ENCODE measurements at regions not wholly inside any gene's neighbourhood (a gene's known extent, or its start where the extent isn't known, plus 50 kb on each side); places are given as distances from the start of the nearest gene placed in this dataset.
A peak's percentile ranks its signal among the peaks of the same experiment; 100 is the strongest.

DNA sequence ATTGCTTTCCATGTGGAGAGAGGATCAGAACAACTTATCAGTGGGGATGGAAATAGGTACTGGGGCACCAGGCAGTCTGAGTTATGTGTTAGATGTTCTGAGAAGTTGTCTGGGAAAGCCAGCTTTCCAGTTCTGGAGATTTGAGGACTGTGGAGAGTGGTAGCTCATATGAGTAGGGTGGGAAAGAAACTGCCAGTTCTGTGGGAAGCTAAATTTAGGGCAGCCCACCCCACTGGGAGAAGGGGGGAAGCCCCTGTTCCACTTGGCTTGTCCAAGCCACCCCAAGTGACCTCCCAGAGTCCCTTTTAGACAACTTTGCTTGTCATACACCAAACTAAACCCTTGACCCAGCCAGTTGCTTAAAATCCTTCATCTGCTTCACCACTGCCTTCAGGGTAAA lies 189.5 kb downstream of the REEP3 start:
- no peak for DNase-seq (ENCODE audit: low read depth)
- H3K4me3 ChIP-seq (ENCODE audit: low read depth, low read length) = no peak overlapping the region
- TF ChIP-seq, protein P1, sequence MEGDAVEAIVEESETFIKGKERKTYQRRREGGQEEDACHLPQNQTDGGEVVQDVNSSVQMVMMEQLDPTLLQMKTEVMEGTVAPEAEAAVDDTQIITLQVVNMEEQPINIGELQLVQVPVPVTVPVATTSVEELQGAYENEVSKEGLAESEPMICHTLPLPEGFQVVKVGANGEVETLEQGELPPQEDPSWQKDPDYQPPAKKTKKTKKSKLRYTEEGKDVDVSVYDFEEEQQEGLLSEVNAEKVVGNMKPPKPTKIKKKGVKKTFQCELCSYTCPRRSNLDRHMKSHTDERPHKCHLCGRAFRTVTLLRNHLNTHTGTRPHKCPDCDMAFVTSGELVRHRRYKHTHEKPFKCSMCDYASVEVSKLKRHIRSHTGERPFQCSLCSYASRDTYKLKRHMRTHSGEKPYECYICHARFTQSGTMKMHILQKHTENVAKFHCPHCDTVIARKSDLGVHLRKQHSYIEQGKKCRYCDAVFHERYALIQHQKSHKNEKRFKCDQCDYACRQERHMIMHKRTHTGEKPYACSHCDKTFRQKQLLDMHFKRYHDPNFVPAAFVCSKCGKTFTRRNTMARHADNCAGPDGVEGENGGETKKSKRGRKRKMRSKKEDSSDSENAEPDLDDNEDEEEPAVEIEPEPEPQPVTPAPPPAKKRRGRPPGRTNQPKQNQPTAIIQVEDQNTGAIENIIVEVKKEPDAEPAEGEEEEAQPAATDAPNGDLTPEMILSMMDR (conservative IDR thresholded peaks at IDR 0.05; ENCODE audit: low read depth, low read length) = no peak

DNA sequence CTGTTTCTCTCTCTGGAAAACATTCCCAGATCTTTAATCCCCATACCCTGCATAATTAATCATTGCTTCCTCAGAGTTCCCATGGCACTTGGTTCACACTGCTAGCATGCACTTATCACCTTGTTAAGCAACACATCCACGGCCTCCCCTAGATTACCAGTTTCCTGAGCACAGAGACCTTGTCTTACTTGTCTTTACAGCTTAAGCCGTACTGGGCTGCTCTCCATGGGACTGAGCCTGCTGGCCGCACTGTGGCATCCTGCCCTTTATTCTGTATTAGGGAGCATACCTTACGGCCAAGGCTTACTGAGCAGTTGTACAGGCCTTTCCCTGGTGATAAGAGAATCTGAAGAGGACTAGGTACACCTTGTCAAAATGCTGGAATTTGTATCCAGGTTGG lies 190.2 kb downstream of the REEP3 start:
- TF ChIP-seq, protein P1 (conservative IDR thresholded peaks at IDR 0.05; ENCODE audit: low read depth, low read length) = no peak
- H3K4me3 ChIP-seq (ENCODE audit: low read depth, low read length) = no peak overlapping the region
- no peak for DNase-seq (ENCODE audit: low read depth)

DNA sequence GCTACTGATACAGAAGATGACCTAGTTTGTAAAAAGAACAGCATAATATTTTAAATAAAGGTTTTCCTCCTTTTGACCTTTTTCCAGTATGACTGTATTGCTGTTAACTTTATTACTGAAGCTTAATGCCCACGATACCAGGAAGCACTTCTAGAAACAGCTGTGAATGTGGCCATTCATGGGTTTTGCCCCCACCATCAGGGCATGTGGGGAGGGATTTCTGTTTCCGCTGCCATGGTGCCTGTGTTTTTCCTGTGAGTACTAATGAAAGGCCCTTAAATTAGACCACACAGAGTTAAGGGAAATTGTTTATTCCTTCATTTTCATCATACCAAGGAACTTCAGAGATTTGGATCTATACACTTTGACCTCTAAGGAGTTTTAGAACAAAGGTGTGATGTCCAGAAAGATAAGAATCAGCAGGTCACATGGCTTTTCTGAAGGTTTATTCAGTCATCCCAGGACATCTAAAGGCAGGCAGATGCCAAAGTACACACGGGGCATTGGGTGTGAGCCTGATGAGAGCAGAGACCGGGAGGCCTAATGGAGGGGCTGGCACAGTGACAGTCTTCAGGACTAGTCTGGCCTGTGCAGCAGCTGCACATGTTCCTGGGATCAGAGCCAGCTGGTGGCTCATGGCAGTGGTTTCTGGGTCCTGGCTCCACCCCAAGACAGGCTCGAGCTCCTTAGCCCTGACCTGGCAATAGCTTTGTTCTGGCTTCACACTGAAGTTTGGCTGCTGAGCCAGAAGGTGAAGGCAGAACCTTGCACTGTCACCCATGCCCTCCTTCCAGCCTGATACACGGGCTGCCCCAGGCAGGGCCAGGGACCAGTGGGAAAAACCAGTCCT lies 190.9 kb downstream of the REEP3 start:
- no peak overlapping the region for H3K4me3 ChIP-seq (ENCODE audit: low read depth, low read length)
- peak; percentile 55 for DNase-seq (ENCODE audit: low read depth)
- TF ChIP-seq, protein P1 (conservative IDR thresholded peaks at IDR 0.05; ENCODE audit: low read depth, low read length) = no peak

DNA sequence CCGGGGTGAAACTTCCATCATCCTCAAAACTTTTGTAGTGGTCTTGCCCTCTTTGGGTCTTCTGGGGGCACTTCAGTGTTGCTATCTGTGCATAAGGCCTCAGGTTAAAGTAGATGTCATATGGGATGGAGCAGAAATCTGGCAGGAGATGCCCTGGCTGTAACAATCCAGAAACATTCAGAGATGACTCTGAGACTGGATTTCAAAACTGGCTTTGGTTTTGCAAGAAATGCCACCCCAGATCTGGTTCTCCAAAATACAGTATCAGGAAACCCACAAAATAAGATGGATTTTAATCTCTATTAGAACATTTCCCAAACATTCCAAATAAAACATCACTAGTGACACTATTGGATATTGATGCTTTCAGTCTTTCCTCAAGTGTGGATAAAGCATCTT lies 191.5 kb downstream of the REEP3 start:
- DNase-seq (ENCODE audit: low read depth) = no peak
- no peak overlapping the region for H3K4me3 ChIP-seq (ENCODE audit: low read depth, low read length)
- TF ChIP-seq, protein P1 (conservative IDR thresholded peaks at IDR 0.05; ENCODE audit: low read depth, low read length) = no peak

DNA sequence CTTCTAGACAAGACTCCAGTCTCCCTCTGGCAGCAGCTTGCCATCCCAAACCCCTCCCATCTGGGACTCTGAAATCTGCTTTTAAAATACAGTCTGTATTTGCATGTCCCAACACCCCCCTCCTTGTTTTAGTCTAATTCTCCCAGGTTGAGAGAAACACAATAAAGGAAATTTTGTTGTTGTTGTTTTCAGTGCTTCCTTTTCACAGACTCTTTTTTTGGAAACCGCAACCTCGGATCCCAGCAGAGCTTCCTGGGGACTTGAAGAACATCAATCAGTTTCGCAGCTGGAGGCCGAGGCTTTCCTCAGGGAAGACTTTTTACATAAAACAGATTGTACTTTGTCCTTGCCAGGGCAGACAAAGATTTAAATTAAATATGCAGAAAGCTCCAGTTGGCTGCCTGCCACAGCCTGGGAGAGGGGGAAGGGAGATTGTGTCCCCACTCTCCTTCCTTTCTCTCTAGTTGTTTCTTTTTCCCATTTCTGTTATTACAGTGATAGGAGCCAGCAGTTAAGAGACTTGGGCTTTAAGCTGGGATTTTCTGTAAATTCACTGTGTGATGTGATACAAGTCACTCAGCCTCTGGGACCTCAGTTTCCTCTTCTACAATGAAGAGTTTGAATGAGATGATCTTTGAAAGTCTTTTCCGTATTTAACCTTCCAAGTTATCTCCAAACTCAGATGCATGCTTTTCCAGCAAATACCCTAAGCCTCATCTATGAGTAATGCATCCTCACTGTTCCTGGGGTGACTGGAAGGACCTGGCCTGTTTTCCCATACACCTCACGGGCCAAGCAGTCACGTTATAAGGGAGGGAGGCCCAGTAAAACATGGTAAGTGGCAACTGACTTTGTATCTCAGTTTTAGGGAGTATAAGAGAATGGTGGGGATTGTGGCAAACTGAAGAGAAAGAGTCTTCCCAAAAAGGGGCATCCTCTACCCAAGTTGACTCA lies 192.3 kb downstream of the REEP3 start:
- no peak for DNase-seq (ENCODE audit: low read depth)
- no peak overlapping the region for H3K4me3 ChIP-seq (ENCODE audit: low read depth, low read length)
- TF ChIP-seq, protein P1 (conservative IDR thresholded peaks at IDR 0.05; ENCODE audit: low read depth, low read length) = no peak

DNA sequence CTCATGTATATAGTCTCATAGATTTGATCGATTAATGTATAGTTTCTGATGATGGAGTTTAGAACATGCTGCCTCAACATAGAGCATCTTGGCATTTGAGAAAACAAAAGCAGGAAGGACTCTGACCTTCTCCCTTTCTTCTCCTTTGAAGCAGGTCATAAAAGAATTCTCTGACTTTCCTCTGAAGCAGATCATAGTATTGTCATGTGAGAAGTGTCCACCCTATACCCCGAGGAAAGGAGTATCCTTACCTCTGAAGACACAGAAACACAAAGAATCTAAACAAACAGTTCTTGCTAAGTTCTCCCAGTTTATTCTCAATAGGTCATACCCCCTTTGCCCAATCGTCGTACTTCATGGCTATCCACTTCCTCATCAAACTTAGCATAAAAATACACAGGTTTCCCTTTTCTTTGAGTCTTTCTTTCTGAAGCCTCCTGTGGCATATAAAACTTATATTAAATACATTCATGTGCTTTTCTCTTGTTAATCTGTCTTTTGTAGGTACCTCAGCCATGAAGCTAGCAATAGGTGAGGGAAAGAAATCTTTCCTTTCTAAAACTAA lies 194.9 kb downstream of the REEP3 start:
- TF ChIP-seq, protein P1 (conservative IDR thresholded peaks at IDR 0.05; ENCODE audit: low read depth, low read length) = no peak
- H3K4me3 ChIP-seq (ENCODE audit: low read depth, low read length) = no peak overlapping the region
- DNase-seq (ENCODE audit: low read depth) = no peak

Data from epithelial cell of proximal tubule (primary cell).